IPS-18c (cell line): ENCODE measurements at regions not wholly inside any gene's neighbourhood (a gene's known extent, or its start where the extent isn't known, plus 50 kb on each side); places are given as distances from the start of the nearest gene placed in this dataset.
"Not testable (repeated sequence)": the region's sequence is repeated elsewhere in the genome, so short reads cannot be mapped to it uniquely, and the experiment has no call there.

Source experiments
- H3K4me3 ChIP-seq: 2 replicates; pipeline ENCODE4 v1.7.0; 2013; ENCODE audit warnings: low read depth, mild to moderate bottlenecking, low read length, moderate library complexity; ENCODE audit not compliant: insufficient read depth
- H3K9me3 ChIP-seq: one replicate; pipeline ENCODE4 v1.6.1; 2013; ENCODE audit warnings: mild to moderate bottlenecking, low read length, moderate library complexity; ENCODE audit not compliant: control insufficient read depth, insufficient read depth

DNA sequence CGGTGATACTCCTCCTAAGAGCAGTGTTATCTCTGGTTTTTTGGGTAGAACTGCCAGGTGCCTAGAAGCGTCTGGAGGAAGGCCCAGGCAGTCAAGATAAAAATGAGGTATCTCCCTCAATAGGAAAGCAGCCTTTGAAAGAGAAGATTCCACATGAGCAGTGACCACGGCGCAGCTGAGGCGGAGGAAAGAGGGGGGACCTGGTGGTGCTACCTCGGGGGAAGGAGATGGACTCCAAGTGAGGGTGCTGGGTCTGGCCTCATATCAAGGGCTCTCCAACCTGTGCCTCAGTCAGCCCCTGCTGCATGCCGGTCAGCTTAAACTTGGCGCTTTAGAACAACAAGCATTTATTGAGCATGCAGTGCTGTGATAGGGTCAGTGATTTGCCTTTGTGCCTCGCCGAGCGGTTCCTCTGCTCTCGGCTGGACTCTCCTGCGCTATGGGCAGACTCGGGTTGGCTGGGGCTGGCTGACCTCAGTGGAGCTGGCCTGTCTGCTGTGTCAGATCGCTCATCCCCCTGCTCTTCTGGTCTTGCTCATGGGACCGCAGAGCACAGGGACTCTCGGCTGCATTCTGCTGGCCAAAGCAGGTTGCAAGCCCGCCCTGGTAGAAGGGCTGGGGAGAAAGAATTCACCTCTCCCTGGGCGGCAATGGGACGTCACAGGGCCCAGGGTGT lies 121.1 kb upstream of the IRX4 start:
- Histone ChIP-seq H3K9me3 (no peaks in the 10 kb centered on the region), H3K4me3 (no peak overlapping the region)

DNA sequence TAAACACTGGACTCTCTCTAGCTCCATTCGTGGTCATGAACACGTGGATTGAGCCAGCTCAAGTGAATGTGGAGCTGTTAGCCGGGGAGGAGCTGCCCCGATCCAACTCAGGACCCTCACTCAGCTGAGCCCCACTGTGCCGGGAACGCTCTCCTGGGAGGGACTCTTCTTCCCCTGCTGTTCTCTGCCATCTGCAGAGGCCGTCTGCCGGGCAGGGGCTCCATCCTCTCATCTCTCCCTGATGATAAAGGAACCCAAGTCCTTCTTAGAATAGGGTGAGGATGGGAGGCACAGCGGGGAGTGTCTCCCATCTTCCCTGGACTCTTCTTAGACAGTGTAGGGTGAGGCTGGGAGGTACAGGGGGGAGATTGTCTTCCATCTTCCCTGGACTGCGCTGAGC lies 120.5 kb upstream of the IRX4 start:
- no peaks in the 10 kb centered on the region for H3K9me3 ChIP-seq
- H3K4me3 ChIP-seq: no peak overlapping the region

GRCh38 chr5:2001300-2001699 lies 118.6 kb upstream of the IRX4 start:
- Histone ChIP-seq H3K9me3 (no peaks in the 10 kb centered on the region), H3K4me3 (no peak overlapping the region)

GRCh38 chr5:2000591-2000990 lies 117.9 kb upstream of the IRX4 start:
- no peak overlapping the region for H3K4me3 ChIP-seq
- no peaks in the 10 kb centered on the region for H3K9me3 ChIP-seq

GRCh38 chr5:1999794-2000193 lies 117.1 kb upstream of the IRX4 start:
- no peak overlapping the region for H3K4me3 ChIP-seq
- no peaks in the 10 kb centered on the region for H3K9me3 ChIP-seq

DNA sequence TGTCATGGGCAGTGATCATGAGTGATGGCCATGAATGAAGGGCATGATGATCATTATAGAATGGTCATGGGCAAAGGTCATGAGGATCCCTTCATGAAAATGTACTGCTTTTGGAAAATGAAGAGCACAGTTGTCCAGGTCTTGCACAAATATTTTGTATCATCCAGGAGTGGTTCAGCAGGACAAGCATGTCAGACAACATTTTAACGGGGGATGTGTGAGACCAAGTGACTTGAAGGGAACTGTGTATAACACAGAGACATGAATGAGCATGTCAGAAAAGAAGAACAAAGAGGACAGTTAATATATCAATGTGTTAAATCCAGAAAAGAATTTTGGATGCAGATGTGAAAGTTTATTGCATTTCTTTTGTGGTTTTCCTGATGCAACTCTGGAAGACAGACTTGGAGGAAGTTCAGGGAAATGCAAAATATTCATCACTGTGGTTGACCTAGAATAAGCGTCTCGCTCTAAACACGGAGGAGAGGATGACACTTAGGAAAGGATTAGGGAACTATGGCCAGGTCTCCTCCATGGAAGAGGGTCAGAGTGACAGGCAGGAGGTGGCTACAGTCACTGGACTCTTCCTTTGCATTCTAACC lies 116.1 kb upstream of the IRX4 start:
- Histone ChIP-seq H3K9me3 (no peaks in the 10 kb centered on the region), H3K4me3 (no peak overlapping the region)

DNA sequence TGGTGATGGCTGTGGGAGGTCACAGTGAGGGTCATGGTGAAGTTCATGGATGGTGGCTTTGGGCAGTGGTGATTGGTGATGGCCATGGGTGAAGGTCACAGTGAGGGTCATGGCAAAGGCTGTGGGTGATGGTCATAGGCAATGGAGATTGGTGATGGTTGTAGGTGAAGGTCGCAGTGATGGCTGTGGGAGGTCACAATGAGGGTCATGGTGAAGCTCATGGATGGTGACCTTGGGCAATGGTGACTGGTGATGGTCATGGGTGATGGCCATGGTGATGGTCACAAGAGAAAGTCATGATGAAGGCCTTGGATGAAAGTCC lies 115.6 kb upstream of the IRX4 start:
- no peaks in the 10 kb centered on the region for H3K9me3 ChIP-seq
- no peak overlapping the region for H3K4me3 ChIP-seq

DNA sequence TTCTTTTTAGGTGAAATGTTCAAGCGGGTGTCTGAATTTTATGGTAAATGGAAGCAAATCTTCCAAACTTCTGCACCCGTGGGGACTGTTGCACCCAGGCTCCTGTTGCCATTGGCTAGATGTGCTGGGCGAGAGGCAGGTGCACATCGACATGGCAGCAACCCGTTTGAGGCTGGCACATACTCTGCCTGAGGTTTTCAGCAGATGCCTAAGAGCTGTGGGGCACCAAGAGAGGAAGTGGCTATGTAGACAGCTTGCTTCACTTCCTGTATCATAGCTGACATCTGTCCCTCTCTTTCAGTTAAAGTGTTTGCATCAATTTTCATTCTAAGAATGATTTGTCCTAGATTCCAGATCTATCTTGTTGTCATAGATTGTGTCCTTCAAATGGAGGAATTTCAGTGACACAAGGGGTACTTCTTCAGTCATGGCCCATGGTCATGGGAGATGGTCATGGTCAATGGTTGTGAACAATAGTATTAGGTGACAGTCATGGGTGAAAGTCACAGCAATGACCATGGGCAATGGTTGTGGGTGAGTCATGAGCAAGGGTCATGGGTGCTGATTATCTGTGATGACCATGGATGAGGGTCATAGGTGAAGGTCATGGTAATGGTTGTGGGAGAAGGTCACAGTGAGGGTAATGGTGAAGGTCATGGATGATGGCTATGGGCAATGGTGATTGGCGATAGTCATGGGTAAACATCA lies 115.1 kb upstream of the IRX4 start:
- no peak overlapping the region for H3K4me3 ChIP-seq
- no peaks in the 10 kb centered on the region for H3K9me3 ChIP-seq

DNA sequence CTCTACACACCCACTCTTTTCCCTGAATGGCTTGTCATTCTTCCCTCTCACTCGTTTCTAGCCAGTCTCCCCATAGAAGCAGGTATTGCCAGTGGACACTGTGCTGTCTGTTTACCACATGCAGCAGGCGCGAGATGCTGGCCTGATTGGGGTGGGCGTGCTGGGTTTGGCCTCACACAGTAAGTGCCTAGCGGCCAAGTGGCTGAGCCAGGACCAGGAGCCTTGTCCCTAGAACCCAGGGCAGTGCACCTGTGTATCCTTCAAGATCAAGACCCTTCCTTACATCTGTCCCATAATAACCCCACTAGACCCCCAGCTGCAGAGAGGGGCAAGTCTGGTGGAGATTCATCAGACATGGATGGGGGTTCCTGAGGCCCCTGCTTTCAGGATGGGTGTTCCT lies 112.8 kb upstream of the IRX4 start:
- Histone ChIP-seq H3K9me3 (no peaks in the 10 kb centered on the region), H3K4me3 (no peak overlapping the region)

DNA sequence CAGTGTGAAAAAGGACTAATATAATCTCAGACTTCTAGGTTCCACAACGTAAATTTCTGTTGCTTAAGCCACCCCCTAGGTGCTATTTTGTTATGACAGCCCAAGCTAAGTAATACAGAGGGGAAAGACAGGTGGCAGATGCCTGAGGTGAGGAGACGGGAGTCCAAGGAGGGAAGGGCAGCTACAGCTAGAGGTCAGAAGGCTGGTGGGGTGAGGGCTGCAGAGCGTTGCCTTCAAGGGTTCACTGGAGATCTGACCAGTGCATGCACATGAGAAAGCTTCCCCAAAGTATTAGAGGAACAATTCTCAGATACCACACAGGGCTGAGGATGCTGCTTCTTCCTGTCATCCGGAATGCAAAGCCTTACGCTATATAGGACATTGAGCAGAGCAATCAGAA lies 104.7 kb upstream of the IRX4 start:
- Histone ChIP-seq H3K9me3 (no peaks in the 10 kb centered on the region), H3K4me3 (no peak overlapping the region)

- no peaks in the 10 kb centered on the region for H3K9me3 ChIP-seq
- no peak overlapping the region for H3K4me3 ChIP-seq
Observed at GRCh38 chr5:1985781-1986180, 103.1 kb upstream of the IRX4 start.

DNA sequence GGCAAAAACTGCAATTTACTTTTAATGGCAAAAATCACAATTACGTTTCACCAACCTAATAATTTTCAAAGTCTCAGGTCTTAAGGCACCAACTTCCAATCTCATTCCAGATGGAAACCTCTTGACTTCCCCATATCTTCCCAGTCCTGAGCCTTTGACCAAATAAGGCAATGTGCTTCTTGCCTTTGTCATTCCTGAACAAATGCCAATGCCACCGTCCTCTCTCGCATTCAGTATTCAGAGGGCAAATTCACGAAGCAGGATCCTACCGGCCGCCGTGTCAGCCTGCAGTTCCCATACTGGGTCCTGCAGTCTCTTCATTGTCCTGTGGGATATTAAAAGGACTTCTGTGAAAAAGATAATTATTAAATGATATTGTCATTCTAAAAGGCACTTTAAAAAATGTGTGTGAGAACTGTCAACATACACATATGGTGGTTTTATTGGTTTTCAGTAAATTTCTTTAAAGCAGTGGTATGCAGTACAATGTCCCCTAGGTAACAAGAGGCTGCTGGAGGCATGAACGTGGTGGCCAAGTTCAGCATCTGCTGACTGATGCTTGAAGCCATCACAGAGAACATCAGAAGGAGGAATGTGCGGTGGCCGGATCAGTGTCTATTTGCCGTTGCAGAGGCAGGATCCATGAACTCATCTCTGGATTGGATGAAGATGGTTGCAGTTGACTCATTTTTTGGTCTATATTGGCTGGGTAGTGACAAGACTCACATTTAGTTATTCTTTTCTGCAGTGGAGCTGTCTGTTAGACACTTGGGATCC lies 101.4 kb upstream of the IRX4 start:
- no peaks in the 10 kb centered on the region for H3K9me3 ChIP-seq
- H3K4me3 ChIP-seq: no peak overlapping the region

- no peaks in the 10 kb centered on the region for H3K9me3 ChIP-seq
- no peak overlapping the region for H3K4me3 ChIP-seq
Observed at GRCh38 chr5:1983401-1983800, 100.7 kb upstream of the IRX4 start.

- not testable (repeated sequence) for H3K9me3 ChIP-seq, H3K4me3 ChIP-seq
Observed at GRCh38 chr5:1982561-1982960, 99.8 kb upstream of the IRX4 start.

DNA sequence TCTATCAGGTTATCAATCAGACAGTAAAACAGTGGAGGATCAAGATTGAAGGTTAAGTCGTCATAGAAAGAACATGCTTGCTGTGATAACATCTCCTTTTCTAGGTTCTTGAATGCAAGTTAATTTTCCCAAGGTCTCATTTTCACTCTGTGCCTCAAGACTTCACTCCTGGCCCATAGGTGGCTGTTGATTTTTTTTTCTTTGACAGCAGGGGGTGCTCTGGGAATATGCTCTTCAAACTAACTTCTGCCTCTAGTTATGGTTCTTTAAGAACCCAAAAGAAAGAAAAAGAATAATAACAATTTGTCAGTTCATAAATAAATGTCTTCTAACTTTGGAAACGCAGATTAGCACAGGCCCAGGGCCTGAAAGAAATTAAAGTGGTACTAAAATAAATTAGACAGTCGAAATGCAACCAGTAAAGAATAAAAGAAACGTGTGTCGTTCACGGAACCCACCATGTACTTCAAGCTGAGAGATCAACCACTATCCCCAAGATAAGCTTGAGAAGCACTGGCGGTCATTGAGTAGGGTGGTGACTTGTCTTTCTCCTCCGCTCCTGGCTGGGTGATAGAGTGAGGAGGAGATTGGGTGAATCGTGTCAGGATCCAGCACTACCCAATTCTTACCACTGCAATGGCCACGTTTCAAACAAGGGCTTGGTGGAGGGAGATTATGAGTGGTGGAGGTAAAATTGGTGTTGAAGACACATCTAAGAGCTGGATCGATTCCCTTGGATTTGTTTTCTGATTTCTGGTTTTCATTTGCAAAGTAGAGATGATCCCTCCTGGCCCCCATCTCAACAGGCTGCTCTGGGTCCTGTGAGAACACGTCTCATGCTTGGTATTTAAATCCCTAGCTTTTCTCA lies 93.4 kb upstream of the IRX4 start:
- Histone ChIP-seq H3K4me3 (no peak overlapping the region), H3K9me3 (no peaks in the 10 kb centered on the region)

DNA sequence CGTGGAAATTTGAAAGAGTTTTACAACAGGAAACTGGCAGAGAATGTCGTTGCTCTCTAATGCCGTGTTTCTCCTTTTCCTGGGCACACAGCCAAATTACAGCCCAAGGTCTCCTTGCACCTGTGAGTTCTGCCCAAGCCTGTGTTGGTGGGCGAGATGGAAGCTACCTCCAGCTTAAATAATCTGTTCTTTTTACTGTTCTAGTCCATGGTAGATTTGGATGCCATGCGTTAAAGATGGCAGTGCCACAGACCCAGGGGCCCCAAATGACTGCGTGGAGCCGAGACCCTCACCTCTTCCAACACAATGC lies 92.6 kb upstream of the IRX4 start:
- no peaks in the 10 kb centered on the region for H3K9me3 ChIP-seq
- no peak overlapping the region for H3K4me3 ChIP-seq
